Thyroid gland (tissue), 4 donors: ENCODE measurements at regions not wholly inside any gene's neighbourhood (a gene's known extent, or its start where the extent isn't known, plus 50 kb on each side); places are given as distances from the start of the nearest gene placed in this dataset.

Source experiments
- DNase-seq, 2 donors: peaks; one replicate each; pipeline ENCODE4 v3.0.0-alpha.2; 2019
- H3K27ac ChIP-seq, 3 donors: fragments of 200-600 bp; sonication (generic); 1 replicate in 2 of 3; 2 replicates in 1 of 3; pipeline ENCODE4 v1.5.1; 2016 to 2019; ENCODE audit warnings: mild to moderate bottlenecking in 1 of 3, moderate library complexity in 1 of 3
- H3K27me3 ChIP-seq: fragments of 200-600 bp; sonication (generic); one replicate; pipeline ENCODE4 v1.5.1; 2019
- H3K36me3 ChIP-seq, 2 donors: fragments of 200-600 bp; sonication (generic); one replicate each; pipeline ENCODE4 v1.5.1; 2016 to 2019
- H3K4me1 ChIP-seq, 2 donors: fragments of 200-600 bp; sonication (generic); one replicate each; pipeline ENCODE4 v1.5.1; 2017 to 2019
- H3K4me3 ChIP-seq, 3 donors: fragments of 200-600 bp; sonication (generic); replicated peaks in 1 of 3; 1 replicate in 2 of 3; 2 replicates in 1 of 3; pipeline ENCODE4 v1.5.1; 2016; ENCODE audit warnings: mild to moderate bottlenecking in 1 of 3
- H3K9me3 ChIP-seq: fragments of 200-600 bp; sonication (generic); one replicate; pipeline ENCODE4 v1.5.1; 2017
- CTCF ChIP-seq, 6 experiments: fragments of 200-600 bp in 3 of 6; fragments of 450-650 bp in 3 of 6; sonication (generic) in 3 of 6; IDR thresholded peaks; one replicate each; pipeline ENCODE4 v1.5.1; 2016 to 2019; ENCODE audit warnings: antibody characterized with exemption in 6 of 6, mild to moderate bottlenecking in 2 of 6, inconsistent platforms in 1 of 6, moderate library complexity in 1 of 6
- POLR2A ChIP-seq, 2 donors: fragments of 450-650 bp; IDR thresholded peaks; one replicate each; pipeline ENCODE4 v1.6.1; 2017; ENCODE audit warnings: antibody characterized with exemption in 2 of 2, mild to moderate bottlenecking in 2 of 2, moderate library complexity in 1 of 2
- WGBS, 2 donors: methylation state at CpG; one replicate each; pipeline ENCODE4 v1.1.5; 2017; 5-methylcytosine and 5-hydroxymethylcytosine counted together
- intact Hi-C: fragments of 100-400 bp; cut with DNase I; formaldehyde crosslinking; loops from one replicate; pipeline ENCODE4 v1.15.1; 2023

GRCh38 chr1:82162486-82163420 lies 362.0 kb downstream of the ADGRL2 start:
- intact Hi-C loops, result no loop called here
- Histone ChIP-seq H3K4me1 (peaks cover 0 to 6% of the 10 kb centered on the region in 2 donors), H3K27ac (no peak overlapping the region)

GRCh38 chr1:82161700-82162141 lies 361.0 kb downstream of the ADGRL2 start:
- Histone ChIP-seq H3K4me1 (peaks cover 0 to 6% of the 10 kb centered on the region in 2 donors), H3K9me3 (no peaks in the 10 kb centered on the region), H3K27me3 (no peaks in the 10 kb centered on the region), H3K27ac (no peak overlapping the region), H3K36me3 (no peaks in the 10 kb centered on the region), H3K4me3 (no peak overlapping the region)
- 27 to 53% methylated on average over 10 of the region's 10 CpGs for WGBS, 2 donors
- TF ChIP-seq CTCF (IDR thresholded peaks at IDR 0.05) (no peak), POLR2A (IDR thresholded peaks at IDR 0.05) (no peak)
- peak in 1 of 2 donors; percentile 2 for DNase-seq
- intact Hi-C loops, result no loop called here

More at GRCh38 chr1:82162486-82163420, 362.0 kb downstream of the ADGRL2 start:
- Histone ChIP-seq H3K27me3 (no peaks in the 10 kb centered on the region), H3K36me3 (no peaks in the 10 kb centered on the region), H3K9me3 (no peaks in the 10 kb centered on the region), H3K4me3 (no peak overlapping the region)
- 85 to 86% methylated on average over 7 of the region's 7 CpGs for WGBS, 2 donors
- DNase-seq, result no peak
- TF ChIP-seq CTCF (IDR thresholded peaks at IDR 0.05) (no peak), POLR2A (IDR thresholded peaks at IDR 0.05) (no peak)

GRCh38 chr1:82160903-82161302 lies 360.2 kb downstream of the ADGRL2 start:
- 95 to 96% methylated on average over 3 of the region's 3 CpGs for WGBS, 2 donors
- Histone ChIP-seq H3K4me3 (no peak overlapping the region), H3K36me3 (no peaks in the 10 kb centered on the region), H3K27me3 (no peaks in the 10 kb centered on the region), H3K9me3 (no peaks in the 10 kb centered on the region), H3K4me1 (peaks cover 0 to 6% of the 10 kb centered on the region in 2 donors), H3K27ac (no peak overlapping the region)
- intact Hi-C loops, result no loop called here
- no peak for DNase-seq
- TF ChIP-seq POLR2A (IDR thresholded peaks at IDR 0.05) (no peak), CTCF (IDR thresholded peaks at IDR 0.05) (no peak)

- no peak for DNase-seq
- Histone ChIP-seq H3K36me3 (no peaks in the 10 kb centered on the region), H3K4me1 (peaks cover 0 to 6% of the 10 kb centered on the region in 2 donors), H3K9me3 (no peaks in the 10 kb centered on the region), H3K27ac (no peak overlapping the region), H3K4me3 (no peak overlapping the region), H3K27me3 (no peaks in the 10 kb centered on the region)
- WGBS, 2 donors, result 83 to 87% methylated on average over 5 of the region's 5 CpGs
- no peak for TF ChIP-seq POLR2A (IDR thresholded peaks at IDR 0.05)
- TF ChIP-seq CTCF (IDR thresholded peaks at IDR 0.05), result no peak
- intact Hi-C loops, result no loop called here
These were observed 359.3 kb downstream of the ADGRL2 start for GRCh38 chr1:82160036-82160435.

- no peaks in the 10 kb centered on the region for H3K27me3 ChIP-seq
- no peak overlapping the region for H3K4me3 ChIP-seq
- H3K9me3 ChIP-seq, result no peaks in the 10 kb centered on the region
- no peaks in the 10 kb centered on the region for H3K36me3 ChIP-seq
- WGBS, 2 donors, result 95 to 97% methylated on average over 4 of the region's 4 CpGs
- intact Hi-C loops, result no loop called here
- H3K4me1 ChIP-seq, result peaks cover 0 to 6% of the 10 kb centered on the region in 2 donors
- TF ChIP-seq CTCF (IDR thresholded peaks at IDR 0.05) (no peak), POLR2A (IDR thresholded peaks at IDR 0.05) (no peak)
- no peak for DNase-seq
- no peak overlapping the region for H3K27ac ChIP-seq
These were observed 358.2 kb downstream of the ADGRL2 start for GRCh38 chr1:82158981-82159380.
